ENCODE measurements at regions not wholly inside any gene's neighbourhood (a gene's known extent, or its start where the extent isn't known, plus 50 kb on each side); places are given as distances from the start of the nearest gene placed in this dataset.

- no peak for DNase-seq (ENCODE audit: low read depth in 2 of 2)
Measured at GRCh38 chr22:27533105-27533745, 268.3 kb downstream of the MN1 start.

GRCh38 chr22:27534720-27535125 lies 266.8 kb downstream of the MN1 start:
- no peak for DNase-seq (ENCODE audit: low read depth in 2 of 2)

GRCh38 chr22:27535452-27535851 lies 266.1 kb downstream of the MN1 start:
- DNase-seq (ENCODE audit: low read depth in 2 of 2): no peak

GRCh38 chr22:27537501-27537900 lies 264.1 kb downstream of the MN1 start:
- DNase-seq (ENCODE audit: low read depth in 2 of 2): no peak

- no peak for DNase-seq (ENCODE audit: low read depth in 2 of 2)
Measured at GRCh38 chr22:27538666-27539065, 262.9 kb downstream of the MN1 start.

GRCh38 chr22:27540247-27540646 lies 261.3 kb downstream of the MN1 start:
- DNase-seq (ENCODE audit: low read depth in 2 of 2): no peak

- no peak for DNase-seq (ENCODE audit: low read depth in 2 of 2)
Measured at GRCh38 chr22:27540656-27541396, 260.7 kb downstream of the MN1 start.

- DNase-seq (ENCODE audit: low read depth in 2 of 2): no peak
Measured at GRCh38 chr22:27541836-27542235, 259.7 kb downstream of the MN1 start.

- DNase-seq (ENCODE audit: low read depth in 2 of 2): no peak
Measured at GRCh38 chr22:27542602-27543001, 259.0 kb downstream of the MN1 start.

- no peak for DNase-seq (ENCODE audit: low read depth in 2 of 2)
Measured at GRCh38 chr22:27543460-27543859, 258.1 kb downstream of the MN1 start.

- no peak for DNase-seq (ENCODE audit: low read depth in 2 of 2)
Measured at GRCh38 chr22:27545085-27545484, 256.5 kb downstream of the MN1 start.

GRCh38 chr22:27546157-27546935 lies 255.2 kb downstream of the MN1 start:
- no peak for DNase-seq (ENCODE audit: low read depth in 2 of 2)

GRCh38 chr22:27551402-27551801 lies 250.2 kb downstream of the MN1 start:
- no peak for DNase-seq (ENCODE audit: low read depth in 2 of 2)

GRCh38 chr22:27552176-27552575 lies 249.4 kb downstream of the MN1 start:
- no peak for DNase-seq (ENCODE audit: low read depth in 2 of 2)

- no peak for DNase-seq (ENCODE audit: low read depth in 2 of 2)
Measured at GRCh38 chr22:27552863-27553262, 248.7 kb downstream of the MN1 start.

- DNase-seq (ENCODE audit: low read depth in 2 of 2): no peak
Measured at GRCh38 chr22:27554106-27554811, 247.3 kb downstream of the MN1 start.

- no peak for DNase-seq (ENCODE audit: low read depth in 2 of 2)
Measured at GRCh38 chr22:27554841-27555456, 246.6 kb downstream of the MN1 start.

GRCh38 chr22:27556371-27556770 lies 245.2 kb downstream of the MN1 start:
- DNase-seq (ENCODE audit: low read depth in 2 of 2): no peak

- DNase-seq (ENCODE audit: low read depth in 2 of 2): no peak
Measured at GRCh38 chr22:27557286-27558008, 244.1 kb downstream of the MN1 start.

GRCh38 chr22:27558658-27559371 lies 242.7 kb downstream of the MN1 start:
- DNase-seq (ENCODE audit: low read depth in 2 of 2): no peak

Data from stimulated activated CD4-positive, alpha-beta T cell treated with anti-CD3 and anti-CD28 coated beads, Interleukin-1b, Interleukin-23, amount 100 ng/mL, for 4 hours (primary cell).